Gastroesophageal sphincter (tissue), 4 donors: ENCODE measurements at regions not wholly inside any gene's neighbourhood (a gene's known extent, or its start where the extent isn't known, plus 50 kb on each side); places are given as distances from the start of the nearest gene placed in this dataset.
"Not testable (repeated sequence)": the region's sequence is repeated elsewhere in the genome, so short reads cannot be mapped to it uniquely, and the experiment has no call there.

Source experiments
- ATAC-seq: fragments of 150-250 bp; one replicate; pipeline ENCODE4 v1.9.1; 2016; ENCODE audit warnings: mild to moderate bottlenecking, moderate library complexity
- H3K27ac ChIP-seq, 4 donors: fragments of 200-600 bp; sonication (generic) in 3 of 4; 1 replicate in 3 of 4; 2 replicates in 1 of 4; pipeline ENCODE4 v1.5.1; 2016 to 2019
- H3K27me3 ChIP-seq: fragments of 200-600 bp; sonication (generic); one replicate; pipeline ENCODE4 v1.5.1; 2019
- H3K36me3 ChIP-seq, 2 donors: fragments of 200-600 bp; sonication (generic); one replicate each; pipeline ENCODE4 v1.5.1; 2019; ENCODE audit warnings: control low read depth in 1 of 2
- H3K4me1 ChIP-seq, 3 donors: fragments of 200-600 bp; sonication (generic); 1 replicate in 2 of 3; 2 replicates in 1 of 3; pipeline ENCODE4 v1.5.1; 2016 to 2019; ENCODE audit warnings: control low read depth in 2 of 3
- H3K4me3 ChIP-seq, 2 donors: fragments of 200-600 bp; sonication (generic); one replicate each; pipeline ENCODE4 v1.5.1; 2019; ENCODE audit warnings: mild to moderate bottlenecking in 1 of 2, moderate library complexity in 1 of 2
- H3K9me3 ChIP-seq, 3 donors: fragments of 200-600 bp; sonication (generic); one replicate each; pipeline ENCODE4 v1.5.1; 2017 to 2019; ENCODE audit warnings: control low read depth in 2 of 3
- EP300 ChIP-seq: sonication (generic); formaldehyde crosslinking; IDR thresholded peaks from one replicate; pipeline ENCODE4 v1.6.1; 2017; ENCODE audit warnings: antibody characterized with exemption, mild to moderate bottlenecking
- POLR2A ChIP-seq, 2 donors: fragments of 450-650 bp; IDR thresholded peaks; one replicate each; pipeline ENCODE4 v1.6.1; 2017; ENCODE audit warnings: antibody characterized with exemption in 2 of 2, mild to moderate bottlenecking in 2 of 2, moderate library complexity in 1 of 2
- POLR2AphosphoS5 ChIP-seq: sonication (generic); formaldehyde crosslinking; IDR thresholded peaks from one replicate; pipeline ENCODE4 v1.6.1; 2017; ENCODE audit warnings: antibody characterized with exemption
- WGBS, 2 donors: methylation state at CpG; one replicate each; pipeline ENCODE4 v1.1.5; 2018; ENCODE audit warnings: low coverage in 1 of 2; 5-methylcytosine and 5-hydroxymethylcytosine counted together
- TF ChIP-seq, protein P1 (sequence below), 4 experiments: fragments of 200-600 bp in 2 of 4; fragments of 450-650 bp in 2 of 4; sonication (generic) in 1 of 4; IDR thresholded peaks; one replicate each; pipeline ENCODE4 v1.5.1; 2017 to 2019; ENCODE audit warnings: antibody characterized with exemption in 4 of 4, mild to moderate bottlenecking in 2 of 4, moderate library complexity in 2 of 4

DNA sequence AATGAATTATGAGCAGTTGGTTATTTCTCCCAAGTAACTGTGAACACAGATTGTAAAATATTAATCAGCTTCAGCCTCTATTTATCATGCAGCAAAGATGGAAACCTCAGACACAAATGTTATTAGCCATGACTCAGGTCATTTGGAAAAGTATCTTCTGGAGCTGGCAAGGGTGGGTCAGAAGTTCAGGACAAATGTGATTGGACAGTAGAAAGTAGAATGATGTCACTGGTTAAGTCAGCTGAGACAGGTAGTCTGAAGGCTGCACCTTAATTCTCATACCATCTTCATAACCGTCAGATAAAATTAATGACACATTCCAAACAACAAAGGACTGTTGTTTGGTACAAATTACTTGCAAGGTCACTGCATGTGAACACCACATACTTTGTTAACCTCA is 140.2 kb downstream of the EMB start:
- 71 to 88% methylated on average over 1 of the region's 1 CpG for WGBS, 2 donors
- no peak for TF ChIP-seq EP300
- no peak for TF ChIP-seq POLR2A (IDR thresholded peaks at IDR 0.05)
- no peak for TF ChIP-seq POLR2AphosphoS5
- TF ChIP-seq, protein P1, sequence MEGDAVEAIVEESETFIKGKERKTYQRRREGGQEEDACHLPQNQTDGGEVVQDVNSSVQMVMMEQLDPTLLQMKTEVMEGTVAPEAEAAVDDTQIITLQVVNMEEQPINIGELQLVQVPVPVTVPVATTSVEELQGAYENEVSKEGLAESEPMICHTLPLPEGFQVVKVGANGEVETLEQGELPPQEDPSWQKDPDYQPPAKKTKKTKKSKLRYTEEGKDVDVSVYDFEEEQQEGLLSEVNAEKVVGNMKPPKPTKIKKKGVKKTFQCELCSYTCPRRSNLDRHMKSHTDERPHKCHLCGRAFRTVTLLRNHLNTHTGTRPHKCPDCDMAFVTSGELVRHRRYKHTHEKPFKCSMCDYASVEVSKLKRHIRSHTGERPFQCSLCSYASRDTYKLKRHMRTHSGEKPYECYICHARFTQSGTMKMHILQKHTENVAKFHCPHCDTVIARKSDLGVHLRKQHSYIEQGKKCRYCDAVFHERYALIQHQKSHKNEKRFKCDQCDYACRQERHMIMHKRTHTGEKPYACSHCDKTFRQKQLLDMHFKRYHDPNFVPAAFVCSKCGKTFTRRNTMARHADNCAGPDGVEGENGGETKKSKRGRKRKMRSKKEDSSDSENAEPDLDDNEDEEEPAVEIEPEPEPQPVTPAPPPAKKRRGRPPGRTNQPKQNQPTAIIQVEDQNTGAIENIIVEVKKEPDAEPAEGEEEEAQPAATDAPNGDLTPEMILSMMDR (IDR thresholded peaks at IDR 0.05) = no peak
- Histone ChIP-seq H3K27ac (no peak overlapping the region), H3K4me1 (no peaks in the 10 kb centered on the region), H3K36me3 (no peaks in the 10 kb centered on the region), H3K27me3 (no peaks in the 10 kb centered on the region), H3K4me3 (no peak overlapping the region), H3K9me3 (no peaks in the 10 kb centered on the region)
- ATAC-seq = no peak

DNA sequence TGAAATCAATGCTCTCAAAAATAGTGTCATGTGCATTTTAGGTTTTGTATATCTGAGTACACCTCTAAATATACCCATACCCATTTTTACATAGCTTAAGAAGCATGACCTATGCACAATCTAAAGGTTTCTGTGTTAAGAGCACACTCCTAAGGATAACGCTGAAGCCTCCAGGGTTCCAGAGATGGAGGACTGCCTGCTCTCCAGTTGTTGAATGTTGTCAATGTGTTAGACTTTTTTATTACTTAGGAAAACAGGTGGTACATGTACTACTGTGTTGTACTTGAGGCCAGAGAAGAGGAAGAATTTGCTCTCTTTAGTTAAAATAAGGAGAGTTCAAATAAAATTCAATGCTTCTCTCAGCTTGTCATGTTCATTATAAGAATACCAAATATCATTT is 141.2 kb downstream of the EMB start:
- 67 to 100% methylated on average over 1 of the region's 1 CpG for WGBS, 2 donors
- Histone ChIP-seq H3K27me3 (no peaks in the 10 kb centered on the region), H3K4me3 (no peak overlapping the region), H3K9me3 (no peaks in the 10 kb centered on the region), H3K36me3 (no peaks in the 10 kb centered on the region), H3K4me1 (no peaks in the 10 kb centered on the region), H3K27ac (no peak overlapping the region)
- TF ChIP-seq POLR2AphosphoS5 (no peak), POLR2A (IDR thresholded peaks at IDR 0.05) (no peak), EP300 (no peak)
- TF ChIP-seq, protein P1 (IDR thresholded peaks at IDR 0.05) = no peak
- ATAC-seq = no peak

DNA sequence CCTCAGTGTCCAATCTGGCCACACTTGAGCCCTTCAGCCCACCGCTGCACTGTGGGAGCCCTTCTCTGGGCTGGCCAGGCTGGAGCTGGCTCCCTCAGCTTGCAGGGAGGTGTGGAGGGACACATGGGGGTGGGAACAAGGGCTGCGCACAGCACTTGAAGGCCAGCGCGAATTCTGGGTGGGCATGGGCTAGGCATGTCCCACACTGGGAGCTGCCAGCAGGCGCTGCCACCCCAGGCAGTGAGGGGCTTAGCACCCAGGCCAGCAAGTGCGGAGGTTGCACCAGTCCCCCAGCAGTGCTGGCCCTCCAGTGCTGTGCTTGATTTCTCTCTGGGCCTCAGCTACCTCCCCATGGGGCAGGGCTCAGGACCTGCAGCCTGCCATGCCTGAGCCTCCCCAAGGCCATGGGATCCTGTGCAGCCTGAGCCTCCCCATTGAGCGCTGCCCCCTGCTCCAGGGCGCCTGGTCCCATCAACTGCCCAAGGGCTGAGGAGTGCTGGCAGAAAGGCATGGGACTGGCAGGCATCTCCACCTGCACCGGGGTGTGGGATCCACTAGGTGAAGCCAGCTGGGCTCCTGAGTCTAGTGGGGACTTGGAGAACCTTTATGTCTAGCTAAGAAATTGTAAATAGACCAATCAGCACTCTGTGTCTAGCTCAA is 148.2 kb downstream of the EMB start:
- H3K9me3 ChIP-seq = peaks cover 0 to 5% (median 0%) of the 10 kb centered on the region in 3 donors
- no peaks in the 10 kb centered on the region for H3K36me3 ChIP-seq
- no peak for ATAC-seq
- no peaks in the 10 kb centered on the region for H3K4me1 ChIP-seq
- WGBS, 2 donors = no CpG with 5 or more reads among the region's 9 CpGs
- H3K27ac ChIP-seq = no peak overlapping the region
- TF ChIP-seq EP300 = no peak
- no peak for TF ChIP-seq POLR2AphosphoS5
- TF ChIP-seq, protein P1 (IDR thresholded peaks at IDR 0.05) = no peak
- TF ChIP-seq POLR2A (IDR thresholded peaks at IDR 0.05) = no peak
- no peaks in the 10 kb centered on the region for H3K27me3 ChIP-seq
- no peak overlapping the region for H3K4me3 ChIP-seq

DNA sequence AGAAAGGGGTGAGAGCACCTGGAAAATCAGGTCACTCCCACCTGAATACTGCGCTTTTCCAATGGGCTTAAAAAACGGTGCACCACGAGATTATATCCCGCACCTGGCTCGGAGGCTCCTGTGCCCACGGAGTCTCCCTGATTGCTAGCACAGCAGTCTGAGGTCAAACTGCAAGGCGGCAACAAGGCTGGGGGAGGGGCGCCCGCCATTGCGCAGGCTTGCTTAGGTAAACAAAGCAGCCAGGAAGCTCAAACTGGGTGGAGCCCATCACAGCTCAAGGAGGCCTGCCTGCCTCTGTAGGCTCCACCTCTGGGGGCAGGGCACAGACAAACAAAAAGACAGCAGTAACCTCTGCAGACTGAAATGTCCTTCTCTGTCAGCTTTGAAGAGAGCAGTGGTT is 160.6 kb downstream of the EMB start:
- 100% methylated on average over 5 of the region's 10 CpGs; no CpG with 5 or more reads in 1 of the 2 donors for WGBS, 2 donors
- H3K36me3 ChIP-seq, H3K4me3 ChIP-seq, ATAC-seq, H3K4me1 ChIP-seq, H3K27ac ChIP-seq, H3K27me3 ChIP-seq, H3K9me3 ChIP-seq: not testable (repeated sequence)
